ENCODE measurements at regions not wholly inside any gene's neighbourhood (a gene's known extent, or its start where the extent isn't known, plus 50 kb on each side); places are given as distances from the start of the nearest gene placed in this dataset.

GRCh38 chr2:107595749-107596148 lies 230.9 kb upstream of the RGPD4 start:
- Histone ChIP-seq H3K23ac (ENCODE audit: low read depth, low read length, poor library complexity) (no peak overlapping the region), H3K18ac (ENCODE audit: low read length) (no peak overlapping the region), H2AFZ (ENCODE audit: low read length) (no peak overlapping the region), H2BK120ac (ENCODE audit: low read depth, low read length) (no peak overlapping the region), H3K9ac (ENCODE audit: low read depth, low read length, poor library complexity) (no peak overlapping the region), H2BK15ac (ENCODE audit: low read length) (no peak overlapping the region), H3K14ac (ENCODE audit: low read length) (no peak overlapping the region), H2BK5ac (ENCODE audit: low read length) (no peak overlapping the region), H3K4ac (ENCODE audit: low read length) (no peak overlapping the region), H3K36me3 (replicated peaks in 1 of 2; ENCODE audit: control insufficient read depth in 2 of 2, insufficient read depth in 2 of 2, low read length in 2 of 2) (no peaks in the 10 kb centered on the region), H3K27me3 (ENCODE audit: control insufficient read depth in 3 of 3, insufficient read depth in 3 of 3, low read depth in 1 of 3, low read length in 3 of 3) (no peaks in the 10 kb centered on the region), H3K4me1 (ENCODE audit: control insufficient read depth in 2 of 2, insufficient read depth in 1 of 2, low read depth in 1 of 2, low read length in 2 of 2) (peaks cover 0 to 9% of the 10 kb centered on the region in 2 donors), H3K4me2 (ENCODE audit: insufficient read depth, low read length, poor library complexity, severe bottlenecking) (no peak overlapping the region), H3K79me1 (ENCODE audit: low read depth, low read length) (no peaks in the 10 kb centered on the region), H4K8ac (ENCODE audit: low read depth, low read length) (no peak overlapping the region), H2BK12ac (ENCODE audit: low read length) (no peak overlapping the region), H2AK5ac (ENCODE audit: low read depth, low read length) (no peak overlapping the region), H3K4me3 (ENCODE audit: low read length in 2 of 2) (no peak overlapping the region), H3K9me3 (replicated peaks in 1 of 2; ENCODE audit: control insufficient read depth in 2 of 2, insufficient read depth in 1 of 2, low read depth in 1 of 2, low read length in 2 of 2) (no peaks in the 10 kb centered on the region), H3K27ac (replicated peaks; ENCODE audit: low read length) (no peak overlapping the region), H4K91ac (ENCODE audit: low read depth, low read length, poor library complexity) (no peak overlapping the region)
- no CpG with 5 or more reads among the region's 4 CpGs for WGBS, 2 donors (ENCODE audit: extremely low coverage in 2 of 2, insufficient read length in 2 of 2, insufficient replicate concordance in 1 of 2)
- DNase-seq (ENCODE audit: low spot score): no peak

GRCh38 chr2:107597507-107597906 lies 229.2 kb upstream of the RGPD4 start:
- no peak overlapping the region for H2BK120ac ChIP-seq (ENCODE audit: low read depth, low read length)
- no peaks in the 10 kb centered on the region for H3K79me1 ChIP-seq (ENCODE audit: low read depth, low read length)
- DNase-seq (ENCODE audit: low spot score): no peak
- no peak overlapping the region for H3K18ac ChIP-seq (ENCODE audit: low read length)
- H3K4ac ChIP-seq (ENCODE audit: low read length): no peak overlapping the region
- H3K27ac ChIP-seq (replicated peaks; ENCODE audit: low read length): no peak overlapping the region
- no peak overlapping the region for H2AK5ac ChIP-seq (ENCODE audit: low read depth, low read length)
- no peak overlapping the region for H4K91ac ChIP-seq (ENCODE audit: low read depth, low read length, poor library complexity)
- no peaks in the 10 kb centered on the region for H3K9me3 ChIP-seq (replicated peaks in 1 of 2; ENCODE audit: control insufficient read depth in 2 of 2, insufficient read depth in 1 of 2, low read depth in 1 of 2, low read length in 2 of 2)
- H3K14ac ChIP-seq (ENCODE audit: low read length): no peak overlapping the region
- H2BK5ac ChIP-seq (ENCODE audit: low read length): no peak overlapping the region
- no peak overlapping the region for H3K4me2 ChIP-seq (ENCODE audit: insufficient read depth, low read length, poor library complexity, severe bottlenecking)
- H4K8ac ChIP-seq (ENCODE audit: low read depth, low read length): no peak overlapping the region
- no peak overlapping the region for H2BK12ac ChIP-seq (ENCODE audit: low read length)
- H3K23ac ChIP-seq (ENCODE audit: low read depth, low read length, poor library complexity): no peak overlapping the region
- no peak overlapping the region for H3K9ac ChIP-seq (ENCODE audit: low read depth, low read length, poor library complexity)
- no peak overlapping the region for H2BK15ac ChIP-seq (ENCODE audit: low read length)
- H3K4me3 ChIP-seq (ENCODE audit: low read length in 2 of 2): no peak overlapping the region
- H3K27me3 ChIP-seq (ENCODE audit: control insufficient read depth in 3 of 3, insufficient read depth in 3 of 3, low read depth in 1 of 3, low read length in 3 of 3): no peaks in the 10 kb centered on the region
- peaks cover 0 to 2% of the 10 kb centered on the region in 2 donors for H3K4me1 ChIP-seq (ENCODE audit: control insufficient read depth in 2 of 2, insufficient read depth in 1 of 2, low read depth in 1 of 2, low read length in 2 of 2)
- no peak overlapping the region for H2AFZ ChIP-seq (ENCODE audit: low read length)
- H3K36me3 ChIP-seq (replicated peaks in 1 of 2; ENCODE audit: control insufficient read depth in 2 of 2, insufficient read depth in 2 of 2, low read length in 2 of 2): no peaks in the 10 kb centered on the region

GRCh38 chr2:107602801-107603200 lies 223.9 kb upstream of the RGPD4 start:
- no peak overlapping the region for H2BK12ac ChIP-seq (ENCODE audit: low read length)
- H4K91ac ChIP-seq (ENCODE audit: low read depth, low read length, poor library complexity): no peak overlapping the region
- H3K14ac ChIP-seq (ENCODE audit: low read length): no peak overlapping the region
- no peaks in the 10 kb centered on the region for H3K9me3 ChIP-seq (replicated peaks in 1 of 2; ENCODE audit: control insufficient read depth in 2 of 2, insufficient read depth in 1 of 2, low read depth in 1 of 2, low read length in 2 of 2)
- H3K27me3 ChIP-seq (ENCODE audit: control insufficient read depth in 3 of 3, insufficient read depth in 3 of 3, low read depth in 1 of 3, low read length in 3 of 3): no peaks in the 10 kb centered on the region
- H3K9ac ChIP-seq (ENCODE audit: low read depth, low read length, poor library complexity): no peak overlapping the region
- no peak overlapping the region for H2AFZ ChIP-seq (ENCODE audit: low read length)
- WGBS, 2 donors (ENCODE audit: extremely low coverage in 2 of 2, insufficient read length in 2 of 2, insufficient replicate concordance in 1 of 2): no CpG with 5 or more reads among the region's 2 CpGs
- no peak overlapping the region for H2BK5ac ChIP-seq (ENCODE audit: low read length)
- no peaks in the 10 kb centered on the region for H3K4me1 ChIP-seq (ENCODE audit: control insufficient read depth in 2 of 2, insufficient read depth in 1 of 2, low read depth in 1 of 2, low read length in 2 of 2)
- no peak overlapping the region for H3K4ac ChIP-seq (ENCODE audit: low read length)
- no peak overlapping the region for H3K27ac ChIP-seq (replicated peaks; ENCODE audit: low read length)
- DNase-seq (ENCODE audit: low spot score): no peak
- no peak overlapping the region for H4K8ac ChIP-seq (ENCODE audit: low read depth, low read length)
- no peaks in the 10 kb centered on the region for H3K36me3 ChIP-seq (replicated peaks in 1 of 2; ENCODE audit: control insufficient read depth in 2 of 2, insufficient read depth in 2 of 2, low read length in 2 of 2)
- H2BK120ac ChIP-seq (ENCODE audit: low read depth, low read length): no peak overlapping the region
- H3K23ac ChIP-seq (ENCODE audit: low read depth, low read length, poor library complexity): no peak overlapping the region
- no peak overlapping the region for H2AK5ac ChIP-seq (ENCODE audit: low read depth, low read length)
- H2BK15ac ChIP-seq (ENCODE audit: low read length): no peak overlapping the region
- H3K4me2 ChIP-seq (ENCODE audit: insufficient read depth, low read length, poor library complexity, severe bottlenecking): no peak overlapping the region
- no peaks in the 10 kb centered on the region for H3K79me1 ChIP-seq (ENCODE audit: low read depth, low read length)
- no peak overlapping the region for H3K18ac ChIP-seq (ENCODE audit: low read length)
- H3K4me3 ChIP-seq (ENCODE audit: low read length in 2 of 2): no peak overlapping the region

- no peak overlapping the region for H3K18ac ChIP-seq (ENCODE audit: low read length)
- no peak overlapping the region for H2BK12ac ChIP-seq (ENCODE audit: low read length)
- H3K27me3 ChIP-seq (ENCODE audit: control insufficient read depth in 3 of 3, insufficient read depth in 3 of 3, low read depth in 1 of 3, low read length in 3 of 3): no peaks in the 10 kb centered on the region
- no peak for DNase-seq (ENCODE audit: low spot score)
- no peak overlapping the region for H2BK15ac ChIP-seq (ENCODE audit: low read length)
- H2BK120ac ChIP-seq (ENCODE audit: low read depth, low read length): no peak overlapping the region
- no peak overlapping the region for H4K91ac ChIP-seq (ENCODE audit: low read depth, low read length, poor library complexity)
- H3K23ac ChIP-seq (ENCODE audit: low read depth, low read length, poor library complexity): no peak overlapping the region
- H4K8ac ChIP-seq (ENCODE audit: low read depth, low read length): no peak overlapping the region
- WGBS, 2 donors (ENCODE audit: extremely low coverage in 2 of 2, insufficient read length in 2 of 2, insufficient replicate concordance in 1 of 2): no CpG with 5 or more reads among the region's 1 CpG
- no peak overlapping the region for H2AFZ ChIP-seq (ENCODE audit: low read length)
- H3K9me3 ChIP-seq (replicated peaks in 1 of 2; ENCODE audit: control insufficient read depth in 2 of 2, insufficient read depth in 1 of 2, low read depth in 1 of 2, low read length in 2 of 2): no peaks in the 10 kb centered on the region
- H3K9ac ChIP-seq (ENCODE audit: low read depth, low read length, poor library complexity): no peak overlapping the region
- H3K36me3 ChIP-seq (replicated peaks in 1 of 2; ENCODE audit: control insufficient read depth in 2 of 2, insufficient read depth in 2 of 2, low read length in 2 of 2): no peaks in the 10 kb centered on the region
- H3K4me3 ChIP-seq (ENCODE audit: low read length in 2 of 2): no peak overlapping the region
- no peaks in the 10 kb centered on the region for H3K79me1 ChIP-seq (ENCODE audit: low read depth, low read length)
- H2AK5ac ChIP-seq (ENCODE audit: low read depth, low read length): no peak overlapping the region
- no peak overlapping the region for H3K14ac ChIP-seq (ENCODE audit: low read length)
- H3K4ac ChIP-seq (ENCODE audit: low read length): no peak overlapping the region
- no peak overlapping the region for H2BK5ac ChIP-seq (ENCODE audit: low read length)
- no peak overlapping the region for H3K4me2 ChIP-seq (ENCODE audit: insufficient read depth, low read length, poor library complexity, severe bottlenecking)
- no peaks in the 10 kb centered on the region for H3K4me1 ChIP-seq (ENCODE audit: control insufficient read depth in 2 of 2, insufficient read depth in 1 of 2, low read depth in 1 of 2, low read length in 2 of 2)
- H3K27ac ChIP-seq (replicated peaks; ENCODE audit: low read length): no peak overlapping the region
These were observed 219.6 kb upstream of the RGPD4 start for GRCh38 chr2:107607054-107607453.
